ENCODE measurements at regions not wholly inside any gene's neighbourhood (a gene's known extent, or its start where the extent isn't known, plus 50 kb on each side); places are given as distances from the start of the nearest gene placed in this dataset.

DNA sequence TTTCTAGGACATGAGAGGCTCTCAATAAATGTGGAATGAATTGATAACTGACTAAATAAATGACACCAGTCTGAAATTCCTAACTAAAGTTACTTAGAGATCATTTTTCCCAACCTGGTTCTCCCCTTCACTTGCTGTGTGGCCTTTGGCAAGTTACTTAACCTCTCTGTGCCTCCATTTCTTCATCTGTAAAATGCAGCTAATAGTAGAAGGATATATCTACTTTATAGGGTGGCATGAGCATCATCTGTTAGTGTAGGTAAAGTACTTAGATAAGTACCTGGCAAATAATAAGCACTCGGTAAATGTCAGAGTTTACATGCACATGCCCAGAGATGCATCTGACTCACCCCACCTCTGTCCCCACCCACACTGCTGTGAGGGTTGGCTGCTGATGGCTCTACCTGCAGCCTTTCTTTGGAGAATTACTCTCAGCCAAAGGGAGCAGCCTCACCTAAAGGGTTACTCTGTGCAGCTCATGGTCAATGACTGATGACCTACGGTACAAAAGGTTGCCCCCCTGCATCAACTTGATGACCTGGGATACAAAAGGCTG lies 139.3 kb downstream of the CHIC2 start:
- Histone ChIP-seq H2AFZ (ENCODE audit: low read depth, low read length) (no peak overlapping the region), H4K20me1 (ENCODE audit: insufficient read depth, low read length) (no peaks in the 10 kb centered on the region), H3K9ac (ENCODE audit: low read depth, low read length) (no peak overlapping the region), H3K4me2 (ENCODE audit: insufficient read depth, low read length) (no peak overlapping the region), H3K4me1 (ENCODE audit: insufficient read depth, low read length) (no peaks in the 10 kb centered on the region), H3K79me2 (ENCODE audit: insufficient read depth, low read length) (no peaks in the 10 kb centered on the region), H3K27me3 (ENCODE audit: insufficient read depth, low read length, poor library complexity) (no peaks in the 10 kb centered on the region), H3K9me3 (ENCODE audit: insufficient read depth, low read length, severe bottlenecking) (no peaks in the 10 kb centered on the region), H3K4me3 (ENCODE audit: low read depth in 1 of 2, low read length in 2 of 2) (no peak overlapping the region), H3K36me3 (ENCODE audit: insufficient read depth, low read length) (no peaks in the 10 kb centered on the region), H3K27ac (ENCODE audit: low read length) (no peak overlapping the region)
- DNase-seq (no peak), ATAC-seq (ENCODE audit: insufficient read depth, low read depth) (no peak)
- TF ChIP-seq, protein P1, sequence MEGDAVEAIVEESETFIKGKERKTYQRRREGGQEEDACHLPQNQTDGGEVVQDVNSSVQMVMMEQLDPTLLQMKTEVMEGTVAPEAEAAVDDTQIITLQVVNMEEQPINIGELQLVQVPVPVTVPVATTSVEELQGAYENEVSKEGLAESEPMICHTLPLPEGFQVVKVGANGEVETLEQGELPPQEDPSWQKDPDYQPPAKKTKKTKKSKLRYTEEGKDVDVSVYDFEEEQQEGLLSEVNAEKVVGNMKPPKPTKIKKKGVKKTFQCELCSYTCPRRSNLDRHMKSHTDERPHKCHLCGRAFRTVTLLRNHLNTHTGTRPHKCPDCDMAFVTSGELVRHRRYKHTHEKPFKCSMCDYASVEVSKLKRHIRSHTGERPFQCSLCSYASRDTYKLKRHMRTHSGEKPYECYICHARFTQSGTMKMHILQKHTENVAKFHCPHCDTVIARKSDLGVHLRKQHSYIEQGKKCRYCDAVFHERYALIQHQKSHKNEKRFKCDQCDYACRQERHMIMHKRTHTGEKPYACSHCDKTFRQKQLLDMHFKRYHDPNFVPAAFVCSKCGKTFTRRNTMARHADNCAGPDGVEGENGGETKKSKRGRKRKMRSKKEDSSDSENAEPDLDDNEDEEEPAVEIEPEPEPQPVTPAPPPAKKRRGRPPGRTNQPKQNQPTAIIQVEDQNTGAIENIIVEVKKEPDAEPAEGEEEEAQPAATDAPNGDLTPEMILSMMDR (IDR thresholded peaks at IDR 0.05; ENCODE audit: borderline replicate concordance, extremely low read depth, low read length, poor library complexity, severe bottlenecking), result no peak
- TF ChIP-seq EZH2 (IDR thresholded peaks at IDR 0.05; ENCODE audit: borderline replicate concordance, low read depth, low read length, severe bottlenecking), result no peak

- no peak for DNase-seq
- Histone ChIP-seq H2AFZ (ENCODE audit: low read depth, low read length) (no peak overlapping the region), H3K4me2 (ENCODE audit: insufficient read depth, low read length) (no peak overlapping the region)
Measured at GRCh38 chr4:53924333-53925049, 139.9 kb downstream of the CHIC2 start.

DNA sequence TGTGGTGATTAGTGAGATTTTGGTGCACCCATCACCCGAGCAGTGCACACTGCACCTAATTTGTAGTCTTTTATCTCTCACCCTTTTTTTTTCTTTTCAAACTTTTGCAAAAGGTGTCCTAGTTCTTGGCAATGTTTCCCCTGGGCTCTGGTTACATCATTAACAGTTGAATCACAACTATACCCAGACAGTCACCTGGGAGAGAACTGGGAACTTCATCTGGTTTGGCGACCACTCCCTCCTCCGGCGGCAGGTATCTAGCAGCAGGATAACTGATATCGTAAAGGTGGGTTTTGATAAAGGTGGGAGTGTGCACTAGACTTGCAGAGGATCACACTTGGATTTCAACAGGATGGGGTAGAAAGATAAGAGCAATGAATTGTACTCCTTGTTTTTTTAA lies 140.5 kb downstream of the CHIC2 start:
- Histone ChIP-seq H3K27me3 (ENCODE audit: insufficient read depth, low read length, poor library complexity) (no peaks in the 10 kb centered on the region), H3K4me3 (ENCODE audit: low read depth in 1 of 2, low read length in 2 of 2) (no peak overlapping the region)
- no peak for ATAC-seq (ENCODE audit: insufficient read depth, low read depth)

More at GRCh38 chr4:53924333-53925049, 139.9 kb downstream of the CHIC2 start:
- TF ChIP-seq, protein P1 (IDR thresholded peaks at IDR 0.05; ENCODE audit: borderline replicate concordance, extremely low read depth, low read length, poor library complexity, severe bottlenecking), result no peak
- TF ChIP-seq EZH2 (IDR thresholded peaks at IDR 0.05; ENCODE audit: borderline replicate concordance, low read depth, low read length, severe bottlenecking), result no peak
- H3K27me3 ChIP-seq (ENCODE audit: insufficient read depth, low read length, poor library complexity), result no peaks in the 10 kb centered on the region
- H3K4me1 ChIP-seq (ENCODE audit: insufficient read depth, low read length), result no peaks in the 10 kb centered on the region
- no peaks in the 10 kb centered on the region for H3K79me2 ChIP-seq (ENCODE audit: insufficient read depth, low read length)
- H3K27ac ChIP-seq (ENCODE audit: low read length), result no peak overlapping the region
- H4K20me1 ChIP-seq (ENCODE audit: insufficient read depth, low read length), result no peaks in the 10 kb centered on the region
- no peak overlapping the region for H3K9ac ChIP-seq (ENCODE audit: low read depth, low read length)
- H3K9me3 ChIP-seq (ENCODE audit: insufficient read depth, low read length, severe bottlenecking), result no peaks in the 10 kb centered on the region
- no peaks in the 10 kb centered on the region for H3K36me3 ChIP-seq (ENCODE audit: insufficient read depth, low read length)
- H3K4me3 ChIP-seq (ENCODE audit: low read depth in 1 of 2, low read length in 2 of 2), result no peak overlapping the region
- ATAC-seq (ENCODE audit: insufficient read depth, low read depth), result no peak

More for the DNA sequence above, 140.5 kb downstream of the CHIC2 start:
- no peaks in the 10 kb centered on the region for H3K9me3 ChIP-seq (ENCODE audit: insufficient read depth, low read length, severe bottlenecking)
- H3K36me3 ChIP-seq (ENCODE audit: insufficient read depth, low read length), result no peaks in the 10 kb centered on the region
- TF ChIP-seq, protein P1 (IDR thresholded peaks at IDR 0.05; ENCODE audit: borderline replicate concordance, extremely low read depth, low read length, poor library complexity, severe bottlenecking), result no peak
- no peak for TF ChIP-seq EZH2 (IDR thresholded peaks at IDR 0.05; ENCODE audit: borderline replicate concordance, low read depth, low read length, severe bottlenecking)
- no peaks in the 10 kb centered on the region for H3K79me2 ChIP-seq (ENCODE audit: insufficient read depth, low read length)
- H3K4me1 ChIP-seq (ENCODE audit: insufficient read depth, low read length), result no peaks in the 10 kb centered on the region
- H3K27ac ChIP-seq (ENCODE audit: low read length), result no peak overlapping the region
- no peak for DNase-seq
- no peak overlapping the region for H2AFZ ChIP-seq (ENCODE audit: low read depth, low read length)
- no peak overlapping the region for H3K4me2 ChIP-seq (ENCODE audit: insufficient read depth, low read length)
- no peaks in the 10 kb centered on the region for H4K20me1 ChIP-seq (ENCODE audit: insufficient read depth, low read length)
- H3K9ac ChIP-seq (ENCODE audit: low read depth, low read length), result no peak overlapping the region
